ENCODE measurements at regions not wholly inside any gene's neighbourhood (a gene's known extent, or its start where the extent isn't known, plus 50 kb on each side); places are given as distances from the start of the nearest gene placed in this dataset.

- no peak for DNase-seq (ENCODE audit: low read depth)
- TF ChIP-seq CTCF (conservative IDR thresholded peaks at IDR 0.05; ENCODE audit: low read depth, low read length), result no peak
- no peak overlapping the region for H3K4me3 ChIP-seq (ENCODE audit: low read depth, low read length)
These were observed 171.9 kb upstream of the RHOBTB1 start for GRCh38 chr10:61115897-61116296.

GRCh38 chr10:61112771-61113170 is 168.8 kb upstream of the RHOBTB1 start:
- DNase-seq (ENCODE audit: low read depth), result no peak
- H3K4me3 ChIP-seq (ENCODE audit: low read depth, low read length), result no peak overlapping the region
- no peak for TF ChIP-seq CTCF (conservative IDR thresholded peaks at IDR 0.05; ENCODE audit: low read depth, low read length)

- DNase-seq (ENCODE audit: low read depth), result peak; percentile 2
- no peak for TF ChIP-seq CTCF (conservative IDR thresholded peaks at IDR 0.05; ENCODE audit: low read depth, low read length)
- no peak overlapping the region for H3K4me3 ChIP-seq (ENCODE audit: low read depth, low read length)
These were observed 167.0 kb upstream of the RHOBTB1 start for GRCh38 chr10:61110936-61111335.

GRCh38 chr10:61110188-61110844 is 166.3 kb upstream of the RHOBTB1 start:
- peak; percentile 40 for DNase-seq (ENCODE audit: low read depth)
- TF ChIP-seq CTCF (conservative IDR thresholded peaks at IDR 0.05; ENCODE audit: low read depth, low read length), result no peak
- no peak overlapping the region for H3K4me3 ChIP-seq (ENCODE audit: low read depth, low read length)

GRCh38 chr10:61108915-61109314 is 164.9 kb upstream of the RHOBTB1 start:
- no peak overlapping the region for H3K4me3 ChIP-seq (ENCODE audit: low read depth, low read length)
- no peak for TF ChIP-seq CTCF (conservative IDR thresholded peaks at IDR 0.05; ENCODE audit: low read depth, low read length)
- no peak for DNase-seq (ENCODE audit: low read depth)

GRCh38 chr10:61100887-61101286 is 156.9 kb upstream of the RHOBTB1 start:
- no peak for DNase-seq (ENCODE audit: low read depth)
- H3K4me3 ChIP-seq (ENCODE audit: low read depth, low read length), result no peak overlapping the region
- TF ChIP-seq CTCF (conservative IDR thresholded peaks at IDR 0.05; ENCODE audit: low read depth, low read length), result no peak

- no peak overlapping the region for H3K4me3 ChIP-seq (ENCODE audit: low read depth, low read length)
- no peak for TF ChIP-seq CTCF (conservative IDR thresholded peaks at IDR 0.05; ENCODE audit: low read depth, low read length)
- no peak for DNase-seq (ENCODE audit: low read depth)
These were observed 155.8 kb upstream of the RHOBTB1 start for GRCh38 chr10:61099756-61100155.

Measured in choroid plexus epithelial cell (primary cell).